ENCODE measurements at regions not wholly inside any gene's neighbourhood (a gene's known extent, or its start where the extent isn't known, plus 50 kb on each side); places are given as distances from the start of the nearest gene placed in this dataset.

DNA sequence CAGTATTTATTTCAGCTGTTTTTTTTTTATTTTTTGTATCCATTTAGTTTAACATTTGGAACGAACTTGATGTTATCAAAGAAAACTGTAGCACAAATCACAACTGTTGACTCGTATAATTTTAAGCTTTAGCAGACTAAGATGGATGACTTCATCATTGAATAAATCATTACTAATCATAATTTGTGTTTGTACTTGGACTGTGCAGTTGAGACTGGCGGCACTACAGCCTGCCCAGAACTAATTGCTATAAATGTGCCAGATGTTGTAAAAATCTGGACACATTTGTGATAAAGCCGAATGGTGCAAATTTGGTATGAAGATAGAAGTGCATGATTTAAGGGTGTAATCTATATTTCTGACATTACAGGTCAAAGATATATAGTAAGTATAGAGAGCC, 897.7 kb upstream of the CDH8 start:
- Histone ChIP-seq H3K27ac (no peak overlapping the region), H3K27me3 (no peaks in the 10 kb centered on the region), H3K4me3 (no peak overlapping the region), H3K9me3 (no peaks in the 10 kb centered on the region), H3K36me3 (no peaks in the 10 kb centered on the region), H3K4me1 (no peaks in the 10 kb centered on the region)
- DNase-seq = no peak
- intact Hi-C loops (cut with DNase I; ENCODE audit: low total_unique reads) = no loop called here
- TF ChIP-seq CTCF (IDR thresholded peaks at IDR 0.05) = no peak

DNA sequence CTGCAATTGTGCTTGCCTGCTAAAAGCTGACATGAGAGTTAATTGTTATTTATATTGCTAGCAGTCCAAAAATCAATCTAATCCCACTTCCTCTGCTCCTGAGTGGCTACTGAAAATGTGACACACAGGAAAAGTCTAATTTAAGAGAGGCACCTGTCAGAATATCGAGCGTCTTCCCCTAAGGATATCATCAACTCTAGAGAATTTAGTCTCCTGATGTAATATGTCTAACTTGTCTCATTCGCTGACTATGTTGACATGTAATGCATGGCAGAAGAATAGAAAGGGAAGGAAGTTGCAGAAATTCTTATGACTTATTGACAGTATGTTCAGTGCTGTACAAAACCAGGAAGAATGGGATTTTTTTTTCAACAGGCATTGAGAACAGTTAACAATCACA, 893.4 kb upstream of the CDH8 start:
- H3K4me1 ChIP-seq = no peaks in the 10 kb centered on the region
- no peaks in the 10 kb centered on the region for H3K36me3 ChIP-seq
- intact Hi-C loops (cut with DNase I; ENCODE audit: low total_unique reads) = no loop called here
- H3K27me3 ChIP-seq = no peaks in the 10 kb centered on the region
- TF ChIP-seq CTCF (IDR thresholded peaks at IDR 0.05) = no peak
- no peak overlapping the region for H3K27ac ChIP-seq
- no peaks in the 10 kb centered on the region for H3K9me3 ChIP-seq
- no peak for DNase-seq
- H3K4me3 ChIP-seq = no peak overlapping the region

DNA sequence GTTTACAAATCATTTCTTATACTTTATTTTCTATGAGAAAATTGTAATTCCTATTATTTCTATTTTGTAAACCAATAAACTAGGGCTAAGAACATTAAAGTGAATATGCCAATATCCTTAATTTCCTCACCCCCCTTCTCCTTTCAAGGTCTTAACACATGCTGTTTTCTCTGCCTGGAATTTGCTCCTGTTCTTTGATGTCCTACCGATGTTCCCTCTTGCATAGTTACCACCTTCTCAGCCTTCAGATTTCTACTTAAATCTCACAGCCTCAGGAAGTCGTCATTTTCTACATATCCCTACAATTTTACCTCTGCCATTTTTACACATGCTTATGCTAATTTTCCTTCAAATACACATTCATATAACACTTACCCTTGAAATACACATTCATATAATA, 890.9 kb upstream of the CDH8 start:
- TF ChIP-seq CTCF (IDR thresholded peaks at IDR 0.05) = no peak
- Histone ChIP-seq H3K36me3 (no peaks in the 10 kb centered on the region), H3K27ac (no peak overlapping the region), H3K9me3 (no peaks in the 10 kb centered on the region), H3K4me1 (no peaks in the 10 kb centered on the region), H3K27me3 (no peaks in the 10 kb centered on the region), H3K4me3 (no peak overlapping the region)
- intact Hi-C loops (cut with DNase I; ENCODE audit: low total_unique reads) = no loop called here
- DNase-seq = no peak

DNA sequence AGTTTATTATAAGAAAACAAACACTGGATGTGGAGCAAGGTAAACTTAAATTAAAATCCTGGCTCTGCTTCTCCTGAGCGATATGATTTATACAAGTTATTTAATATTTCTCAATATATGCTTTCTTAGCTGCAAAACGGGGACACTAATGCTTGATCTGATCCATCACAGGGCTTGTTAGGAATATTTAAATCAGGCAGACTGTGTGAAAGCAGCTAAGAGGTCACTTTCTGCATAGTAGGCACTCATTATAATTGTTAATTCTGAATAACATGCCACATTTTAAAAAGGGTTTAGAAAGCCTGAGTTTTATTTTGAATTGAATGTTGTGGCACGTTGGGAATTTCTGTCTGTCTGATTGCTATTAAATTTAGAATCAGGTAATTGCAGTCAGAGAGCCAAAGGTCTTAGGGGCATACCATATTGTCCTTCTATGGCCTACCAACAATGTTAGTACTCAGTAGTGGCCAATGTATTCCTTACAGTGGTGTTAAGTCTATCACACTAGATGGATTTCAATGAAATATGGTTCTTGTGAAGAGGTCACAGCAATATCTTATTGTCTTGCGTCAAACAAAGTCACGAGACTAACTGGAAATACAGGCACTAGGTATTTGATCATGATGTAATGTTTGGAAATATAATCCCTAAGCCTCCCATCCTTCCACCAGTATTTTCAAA, 890.0 kb upstream of the CDH8 start:
- H3K27me3 ChIP-seq = no peaks in the 10 kb centered on the region
- intact Hi-C loops (cut with DNase I; ENCODE audit: low total_unique reads) = no loop called here
- H3K27ac ChIP-seq = no peak overlapping the region
- H3K36me3 ChIP-seq = no peaks in the 10 kb centered on the region
- TF ChIP-seq CTCF (IDR thresholded peaks at IDR 0.05) = no peak
- H3K9me3 ChIP-seq = no peaks in the 10 kb centered on the region
- H3K4me3 ChIP-seq = no peak overlapping the region
- no peak for DNase-seq
- no peaks in the 10 kb centered on the region for H3K4me1 ChIP-seq

DNA sequence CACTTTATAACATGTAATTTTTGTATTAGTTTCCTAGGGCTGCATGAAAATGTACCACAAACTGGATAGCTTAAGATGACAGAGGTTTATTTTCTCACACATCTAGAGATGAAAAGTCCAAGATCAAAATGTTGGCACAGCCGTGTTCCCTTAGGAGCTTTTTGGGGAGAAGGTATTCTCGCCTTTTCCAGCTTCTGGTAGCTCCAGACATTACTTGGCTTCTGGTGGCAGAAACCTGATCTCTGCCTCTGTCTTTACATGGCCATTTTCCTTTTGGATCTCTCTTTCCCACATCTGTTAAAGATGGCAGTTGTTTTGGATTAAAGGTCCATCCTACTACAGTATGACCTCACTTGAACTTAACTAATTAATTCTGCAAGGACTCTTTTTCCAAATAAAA, 885.7 kb upstream of the CDH8 start:
- TF ChIP-seq CTCF (IDR thresholded peaks at IDR 0.05) = no peak
- H3K4me1 ChIP-seq = no peaks in the 10 kb centered on the region
- H3K27ac ChIP-seq = no peak overlapping the region
- H3K9me3 ChIP-seq = no peaks in the 10 kb centered on the region
- no peak overlapping the region for H3K4me3 ChIP-seq
- no peaks in the 10 kb centered on the region for H3K36me3 ChIP-seq
- no peak for DNase-seq
- H3K27me3 ChIP-seq = no peaks in the 10 kb centered on the region
- intact Hi-C loops (cut with DNase I; ENCODE audit: low total_unique reads) = no loop called here

DNA sequence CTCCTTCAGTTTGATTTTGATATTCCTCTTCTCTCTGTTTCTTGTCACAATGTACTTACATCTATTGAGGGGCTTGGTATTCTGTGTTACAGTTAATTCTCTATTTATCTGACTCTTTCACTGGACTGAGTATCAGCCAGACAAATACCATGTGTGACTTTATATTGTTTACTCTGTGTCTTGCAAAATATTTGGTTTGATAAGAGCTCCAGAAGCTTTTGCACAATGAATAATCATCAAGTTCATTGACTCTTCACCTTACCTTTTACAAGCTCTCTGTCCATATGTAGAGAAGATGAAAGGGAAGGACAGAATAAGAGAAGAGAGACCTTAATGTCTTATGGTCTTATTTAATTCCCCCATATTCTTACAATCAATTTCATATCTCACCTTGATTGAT, 877.7 kb upstream of the CDH8 start:
- intact Hi-C loops (cut with DNase I; ENCODE audit: low total_unique reads) = no loop called here
- DNase-seq = no peak
- H3K9me3 ChIP-seq = no peaks in the 10 kb centered on the region

More for the DNA sequence above, 877.7 kb upstream of the CDH8 start:
- Histone ChIP-seq H3K27ac (no peak overlapping the region), H3K27me3 (no peaks in the 10 kb centered on the region), H3K4me3 (no peak overlapping the region), H3K36me3 (no peaks in the 10 kb centered on the region), H3K4me1 (no peaks in the 10 kb centered on the region)
- no peak for TF ChIP-seq CTCF (IDR thresholded peaks at IDR 0.05)

Data from tibial artery (tissue), 4 donors.